HK-2 (cell line): ENCODE measurements at regions not wholly inside any gene's neighbourhood (a gene's known extent, or its start where the extent isn't known, plus 50 kb on each side); places are given as distances from the start of the nearest gene placed in this dataset.
A peak's percentile ranks its signal among the peaks of the same experiment; 100 is the strongest.
"Not testable (repeated sequence)": the region's sequence is repeated elsewhere in the genome, so short reads cannot be mapped to it uniquely, and the experiment has no call there.

Experiments
- DNase-seq: peaks from one replicate; pipeline ENCODE4 v3.0.0-alpha.2; 2018; ENCODE audit not compliant: unreplicated experiment

GRCh38 chrX:46366381-46367207 is 178.6 kb downstream of the ZNF674 start:
- no peak for DNase-seq

GRCh38 chrX:46354481-46354880 is 190.7 kb downstream of the ZNF674 start:
- no peak for DNase-seq

GRCh38 chrX:46341767-46342322 is 203.4 kb downstream of the ZNF674 start:
- DNase-seq = no peak

- no peak for DNase-seq
Observed at GRCh38 chrX:46340696-46341095, 204.5 kb downstream of the ZNF674 start.

- peak; percentile 50 for DNase-seq
Observed at GRCh38 chrX:46333550-46333949, 211.7 kb downstream of the ZNF674 start.

- no peak for DNase-seq
Observed at GRCh38 chrX:46330981-46331380, 214.2 kb downstream of the ZNF674 start.

- no peak for DNase-seq
Observed at GRCh38 chrX:46330513-46330912, 214.7 kb downstream of the ZNF674 start.

GRCh38 chrX:46328133-46328532 is 217.1 kb downstream of the ZNF674 start:
- no peak for DNase-seq

- DNase-seq = peak; percentile 84
Observed at GRCh38 chrX:46327566-46328115, 217.6 kb downstream of the ZNF674 start.

GRCh38 chrX:46326161-46326560 is 219.1 kb downstream of the ZNF674 start:
- DNase-seq = no peak

- peak; percentile 82 for DNase-seq
Observed at GRCh38 chrX:46325312-46325877, 219.8 kb downstream of the ZNF674 start.

- DNase-seq = no peak
Observed at GRCh38 chrX:46324166-46324565, 221.1 kb downstream of the ZNF674 start.

- DNase-seq = not testable (repeated sequence)
Observed at GRCh38 chrX:46322929-46323328, 222.3 kb downstream of the ZNF674 start.

GRCh38 chrX:46321676-46322075 is 223.5 kb downstream of the ZNF674 start:
- no peak for DNase-seq

GRCh38 chrX:46319750-46320149 is 225.5 kb downstream of the ZNF674 start:
- DNase-seq = no peak

GRCh38 chrX:46318551-46318950 is 226.7 kb downstream of the ZNF674 start:
- DNase-seq = no peak

- DNase-seq = no peak
Observed at GRCh38 chrX:46317163-46317562, 228.1 kb downstream of the ZNF674 start.

GRCh38 chrX:46311581-46312120 is 233.6 kb downstream of the ZNF674 start:
- DNase-seq = no peak

- no peak for DNase-seq
Observed at GRCh38 chrX:46310815-46311497, 234.3 kb downstream of the ZNF674 start.

- DNase-seq = no peak
Observed at GRCh38 chrX:46308110-46308509, 237.1 kb downstream of the ZNF674 start.

GRCh38 chrX:46306103-46306502 is 239.1 kb downstream of the ZNF674 start:
- DNase-seq = no peak

- no peak for DNase-seq
Observed at GRCh38 chrX:46305431-46305830, 239.8 kb downstream of the ZNF674 start.
